ENCODE measurements at regions not wholly inside any gene's neighbourhood (a gene's known extent, or its start where the extent isn't known, plus 50 kb on each side); places are given as distances from the start of the nearest gene placed in this dataset.
"Not testable (repeated sequence)": the region's sequence is repeated elsewhere in the genome, so short reads cannot be mapped to it uniquely, and the experiment has no call there.

- TF ChIP-seq CTCF (conservative IDR thresholded peaks at IDR 0.05; ENCODE audit: low read depth, low read length) = no peak
- H3K4me3 ChIP-seq (ENCODE audit: low read depth, low read length) = no peak overlapping the region
- no peak for DNase-seq (ENCODE audit: low read depth)
Measured at GRCh38 chr7:19352305-19352695, 207.1 kb upstream of the FERD3L start.

GRCh38 chr7:19351341-19352304, 206.4 kb upstream of the FERD3L start:
- no peak overlapping the region for H3K4me3 ChIP-seq (ENCODE audit: low read depth, low read length)
- DNase-seq (ENCODE audit: low read depth) = no peak
- TF ChIP-seq CTCF (conservative IDR thresholded peaks at IDR 0.05; ENCODE audit: low read depth, low read length) = no peak

- no peak overlapping the region for H3K4me3 ChIP-seq (ENCODE audit: low read depth, low read length)
- no peak for TF ChIP-seq CTCF (conservative IDR thresholded peaks at IDR 0.05; ENCODE audit: low read depth, low read length)
- no peak for DNase-seq (ENCODE audit: low read depth)
Measured at GRCh38 chr7:19339512-19339911, 194.3 kb upstream of the FERD3L start.

GRCh38 chr7:19338512-19338911, 193.3 kb upstream of the FERD3L start:
- not testable (repeated sequence) for H3K4me3 ChIP-seq (ENCODE audit: low read depth, low read length); DNase-seq (ENCODE audit: low read depth)

- no peak for TF ChIP-seq CTCF (conservative IDR thresholded peaks at IDR 0.05; ENCODE audit: low read depth, low read length)
- no peak for DNase-seq (ENCODE audit: low read depth)
- no peak overlapping the region for H3K4me3 ChIP-seq (ENCODE audit: low read depth, low read length)
Measured at GRCh38 chr7:19336836-19337383, 191.7 kb upstream of the FERD3L start.

- no peak overlapping the region for H3K4me3 ChIP-seq (ENCODE audit: low read depth, low read length)
- no peak for TF ChIP-seq CTCF (conservative IDR thresholded peaks at IDR 0.05; ENCODE audit: low read depth, low read length)
- no peak for DNase-seq (ENCODE audit: low read depth)
Measured at GRCh38 chr7:19333706-19334105, 188.5 kb upstream of the FERD3L start.

- DNase-seq (ENCODE audit: low read depth) = no peak
- TF ChIP-seq CTCF (conservative IDR thresholded peaks at IDR 0.05; ENCODE audit: low read depth, low read length) = no peak
- no peak overlapping the region for H3K4me3 ChIP-seq (ENCODE audit: low read depth, low read length)
Measured at GRCh38 chr7:19327018-19327417, 181.8 kb upstream of the FERD3L start.

Data from epithelial cell of proximal tubule (primary cell).